Left cardiac atrium (tissue), 4 donors: ENCODE measurements at regions not wholly inside any gene's neighbourhood (a gene's known extent, or its start where the extent isn't known, plus 50 kb on each side); places are given as distances from the start of the nearest gene placed in this dataset.
A peak's percentile ranks its signal among the peaks of the same experiment; 100 is the strongest.

Experiments used
- ATAC-seq, 2 donors: fragments of 200-7000 bp; cut with Tn5 transposase; one replicate each; pipeline ENCODE4 v1.9.1; 2020; ENCODE audit warnings: mild to moderate bottlenecking in 2 of 2, moderate library complexity in 2 of 2
- DNase-seq: peaks from one replicate; pipeline ENCODE4 v3.0.0-alpha.2; 2020
- intact Hi-C, 2 donors: fragments of 100-400 bp; cut with DNase I; formaldehyde crosslinking; loops; one replicate each; pipeline versions ENCODE4 v1.14.1 to v1.15.1; 2022 to 2023
- donor health status: DM: no; HTN: yes; CAD: no.
- donor health status: DM: no; HTN: yes; CAD: no; lungs with severe emphysema.
- donor health status: DM: yes; HTN: yes; CAD: no.
- donor health status: Dilated cardiomyopathy.

DNA sequence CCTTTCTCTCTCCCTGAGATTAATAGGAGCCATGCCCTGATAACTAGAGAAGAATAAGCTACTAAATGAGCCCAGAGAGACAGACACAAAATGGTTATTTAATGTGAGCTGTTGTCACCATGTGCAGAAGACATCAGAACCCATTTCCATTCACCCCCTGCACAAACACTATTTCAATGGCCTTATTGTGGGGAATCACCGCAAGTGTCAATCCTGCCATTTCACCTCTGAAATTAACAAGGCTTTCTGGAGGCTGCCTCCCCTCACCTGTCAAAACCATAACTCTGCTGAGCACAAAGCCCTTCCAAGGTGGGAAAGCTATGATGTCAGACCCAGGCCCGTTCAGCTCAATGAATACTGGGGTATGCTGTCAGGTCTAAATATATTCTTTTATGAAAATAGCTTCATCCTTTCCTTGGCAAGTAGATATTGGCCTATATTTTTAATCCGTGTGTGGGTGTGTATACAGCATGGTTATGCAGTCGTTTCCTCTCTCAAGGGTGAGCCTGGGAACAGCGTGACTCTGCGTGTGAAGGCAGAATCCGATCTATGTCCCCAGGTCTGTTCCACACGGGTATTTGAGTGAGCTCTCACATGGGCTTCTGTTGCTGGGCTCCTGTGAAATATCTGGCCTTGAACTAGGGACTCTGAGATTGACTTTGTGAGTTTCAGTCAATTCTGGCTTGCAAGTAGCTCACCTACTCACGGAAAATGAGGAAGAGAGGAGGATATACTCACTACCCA lies 266.3 kb downstream of the FBXW7 start:
- no peak for ATAC-seq
- intact Hi-C loops = no loop called here
- no peak for DNase-seq

DNA sequence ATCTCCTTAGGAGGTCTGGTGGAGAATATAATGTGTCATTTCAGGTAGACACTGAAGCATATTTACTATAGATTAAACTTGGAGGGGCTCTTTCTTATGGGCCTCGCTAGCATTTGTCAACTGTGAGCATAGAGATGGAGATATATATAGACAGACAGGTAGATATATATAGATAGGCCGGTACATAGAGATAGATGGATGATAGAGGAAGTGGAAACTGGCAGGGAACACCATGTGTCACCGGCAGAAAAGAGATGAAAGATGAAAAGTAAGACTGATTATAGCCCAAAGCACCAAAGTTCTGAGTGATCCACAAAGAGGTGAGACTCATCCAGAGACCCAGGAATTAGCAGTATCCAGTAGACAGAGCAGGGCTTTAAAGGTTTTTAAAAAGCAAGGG lies 268.1 kb downstream of the FBXW7 start:
- intact Hi-C loops = no loop called here
- ATAC-seq (no peak), DNase-seq (no peak)

DNA sequence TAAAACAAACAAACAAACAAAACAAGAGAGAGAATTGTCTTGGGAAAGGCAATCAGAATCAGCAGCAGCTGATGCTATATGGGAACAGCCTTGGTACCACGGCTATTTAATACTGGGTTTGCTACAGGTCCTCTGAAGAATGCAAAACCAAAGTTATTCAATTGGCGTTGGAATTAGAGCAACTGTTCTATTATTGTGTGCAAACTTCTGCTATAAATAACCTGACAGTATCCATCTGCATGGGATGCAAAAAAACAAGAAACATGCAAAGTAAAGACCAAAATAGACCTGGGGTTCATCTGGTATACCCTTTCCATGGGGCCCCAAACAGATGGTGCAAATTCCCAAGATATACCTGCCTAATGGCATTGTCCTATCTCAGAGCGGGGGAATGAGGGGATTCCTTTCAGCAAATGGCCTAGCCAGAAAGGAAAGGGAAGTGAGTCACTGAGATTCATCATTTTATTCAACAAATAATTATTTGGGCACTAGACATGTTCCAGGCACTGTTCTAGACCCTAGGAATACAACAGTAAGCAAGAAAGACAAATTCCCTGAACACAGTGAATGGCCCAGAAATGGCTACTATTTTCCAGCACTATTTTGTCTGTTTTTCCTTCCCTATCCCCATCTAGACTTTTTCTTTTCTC lies 268.9 kb downstream of the FBXW7 start:
- DNase-seq = no peak
- ATAC-seq = no peak
- intact Hi-C loops = no loop called here

DNA sequence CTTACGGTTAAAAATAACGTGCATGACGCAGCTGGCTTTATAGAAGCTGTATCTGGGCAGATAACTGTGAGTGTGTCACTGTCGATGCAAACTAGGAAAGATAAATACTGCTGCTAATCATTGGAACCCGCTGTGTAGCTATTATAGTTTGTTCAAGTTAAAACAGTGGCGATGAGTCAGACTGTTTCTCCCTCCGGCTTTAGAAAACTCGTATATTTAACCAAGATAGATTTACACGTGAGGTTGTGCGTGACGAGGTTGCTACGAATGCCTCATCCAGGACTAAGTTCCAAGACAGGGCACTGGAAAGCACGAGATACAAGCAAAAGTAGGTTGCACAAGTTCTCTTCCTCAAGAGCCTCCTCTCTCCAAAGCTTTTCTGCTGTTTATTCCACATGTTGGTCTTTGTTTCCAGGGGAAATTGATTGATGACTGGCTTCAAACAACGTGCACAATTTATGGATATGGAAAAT lies 270.7 kb downstream of the FBXW7 start:
- DNase-seq (no peak), ATAC-seq (peak in 1 of 2 donors; percentile 79)
- intact Hi-C loops = no loop called here

DNA sequence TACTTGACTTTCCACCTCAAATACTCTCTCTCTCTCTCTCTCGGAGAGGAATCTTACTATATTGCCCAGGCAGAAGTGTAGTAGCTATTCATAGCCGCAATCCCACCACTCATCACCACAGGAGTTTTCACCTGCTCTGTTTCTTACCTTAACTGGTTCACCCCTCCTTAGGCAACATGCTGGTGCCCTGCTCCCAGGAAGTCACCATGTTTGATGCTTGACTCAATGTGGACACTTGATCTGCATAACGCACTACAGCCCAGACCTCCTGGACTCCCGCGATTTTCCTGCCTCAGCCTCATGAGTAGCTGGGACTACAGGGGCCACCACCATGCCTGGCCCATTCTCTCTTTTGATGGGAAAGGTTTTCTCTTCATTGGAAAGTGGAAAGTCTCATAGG lies 271.8 kb downstream of the FBXW7 start:
- no peak for ATAC-seq

DNA sequence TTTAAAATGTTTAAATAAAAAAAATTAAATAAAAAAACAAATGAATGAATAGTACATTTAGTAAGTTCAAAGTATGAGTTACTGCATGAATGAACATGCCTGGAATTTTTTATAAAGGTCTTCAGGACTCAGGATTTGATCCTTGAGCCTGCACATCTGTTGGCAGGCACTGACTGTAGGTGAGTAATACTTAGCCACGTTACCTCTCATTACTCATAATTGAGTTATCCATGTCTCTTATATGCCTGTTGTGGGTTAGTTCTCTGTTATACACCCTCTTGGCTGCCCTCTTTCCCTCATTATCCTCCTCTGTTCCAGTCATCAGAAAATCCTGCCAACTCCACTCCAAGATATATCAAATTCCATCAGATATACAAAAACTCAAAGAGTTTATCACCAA lies 276.0 kb downstream of the FBXW7 start:
- no peak for DNase-seq
- ATAC-seq = peak in 1 of 2 donors; percentile 77
- intact Hi-C loops = no loop called here

More for the DNA sequence above, 271.8 kb downstream of the FBXW7 start:
- no peak for DNase-seq
- intact Hi-C loops = no loop called here

DNA sequence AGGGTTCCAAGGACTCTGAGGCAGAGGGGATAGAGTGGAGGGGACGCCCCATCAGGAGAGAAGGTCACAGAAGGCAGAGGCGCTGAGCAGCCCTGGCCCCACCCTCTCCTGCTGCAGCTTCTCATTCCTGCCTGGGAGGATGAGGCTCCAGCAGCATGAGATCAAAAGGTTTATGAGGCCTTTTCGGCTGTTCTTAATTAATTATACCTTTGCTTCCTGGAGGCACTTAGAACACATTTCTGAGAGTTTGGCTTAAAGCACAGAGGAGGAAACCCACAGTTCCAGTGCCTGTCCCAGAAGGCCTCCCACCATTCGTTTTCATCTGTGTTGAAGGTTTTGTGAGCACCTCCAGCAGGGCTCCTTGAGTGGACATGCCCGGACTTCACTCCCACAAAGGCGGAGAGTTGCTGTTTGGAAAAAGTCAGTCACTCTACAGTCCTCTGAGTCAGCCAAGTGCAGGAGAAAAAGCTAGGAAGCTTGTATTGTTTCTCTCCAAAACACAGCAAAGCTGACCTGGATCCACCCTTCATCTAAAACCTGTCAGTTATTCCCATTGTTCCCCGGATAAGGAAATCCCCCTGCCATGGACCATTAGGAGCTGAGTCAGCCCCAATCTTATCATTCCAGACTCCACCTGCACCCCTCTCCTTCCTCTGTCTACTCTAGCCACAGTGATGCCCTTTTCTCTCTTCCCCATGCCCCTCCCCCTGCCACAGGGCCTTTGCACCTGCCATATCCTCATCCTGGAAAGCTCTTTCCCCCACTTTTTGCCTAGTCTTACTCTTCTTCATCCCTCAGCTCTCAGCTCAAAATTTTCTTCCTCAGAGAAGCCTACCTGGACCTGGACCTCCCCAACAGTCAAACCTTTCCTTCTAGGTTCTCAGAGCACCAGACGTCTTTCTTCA lies 276.8 kb downstream of the FBXW7 start:
- intact Hi-C loops = no loop called here
- ATAC-seq = peak in 1 of 2 donors; percentile 67
- DNase-seq = no peak

DNA sequence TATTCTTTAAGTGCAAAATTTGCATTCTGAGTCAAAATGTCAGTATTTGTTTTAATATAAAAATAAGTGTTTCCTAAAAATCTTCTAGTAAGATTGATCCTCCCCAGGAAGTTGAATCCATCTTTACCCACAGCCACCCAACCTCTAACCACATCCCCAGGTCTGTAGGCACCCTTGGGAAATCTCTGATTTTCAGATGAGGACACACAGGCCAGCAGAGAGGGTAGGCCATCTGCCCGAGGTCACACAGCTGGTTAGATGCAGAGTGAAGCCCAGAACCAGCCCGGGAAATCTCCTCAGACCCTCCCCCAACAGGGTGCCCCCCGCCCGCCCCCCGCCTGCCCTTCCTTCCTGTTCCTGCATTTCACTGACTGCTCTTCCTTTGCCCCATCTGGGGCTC lies 277.5 kb downstream of the FBXW7 start:
- intact Hi-C loops = no loop called here
- DNase-seq (no peak), ATAC-seq (no peak)

DNA sequence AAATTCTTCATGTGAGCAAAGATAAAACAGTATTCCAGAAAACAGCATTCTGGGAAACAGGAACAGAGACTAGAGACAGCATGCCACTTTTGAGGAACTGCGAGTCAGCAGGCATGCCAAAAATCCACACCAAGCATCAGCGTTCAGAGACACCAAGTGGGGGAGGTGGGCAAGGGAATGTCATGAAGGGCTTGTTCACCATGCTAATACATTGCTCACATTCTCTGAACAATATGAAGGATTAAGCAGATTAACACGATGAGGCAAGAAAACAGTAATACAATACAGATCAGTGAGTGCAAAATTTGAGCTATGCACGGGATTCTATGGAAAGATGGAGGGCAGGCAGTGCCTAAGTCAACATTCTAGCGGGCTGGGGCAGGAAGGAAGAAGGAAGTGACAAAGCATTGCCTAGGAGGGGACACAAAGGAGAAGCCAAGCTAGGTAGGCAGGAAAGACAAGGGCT lies 278.3 kb downstream of the FBXW7 start:
- intact Hi-C loops = no loop called here

DNA sequence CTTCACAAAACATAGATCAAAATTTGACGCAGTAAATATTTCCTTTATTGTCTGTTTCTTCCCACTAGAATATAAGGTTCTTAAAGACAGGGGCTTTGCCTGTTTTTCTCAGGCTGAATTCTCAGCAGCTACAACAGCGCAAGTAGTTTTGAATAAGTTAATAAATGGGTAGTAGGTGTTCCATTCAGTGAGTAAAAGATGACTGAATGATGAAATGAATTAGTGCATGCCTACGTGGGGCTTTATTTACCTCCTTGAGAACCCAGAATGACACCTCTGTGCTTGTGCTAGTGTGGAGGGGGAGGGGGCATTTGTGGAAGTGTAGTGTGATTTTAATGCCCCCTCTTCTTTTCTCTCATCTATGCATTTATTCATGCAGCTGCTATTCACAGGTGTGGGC lies 278.9 kb downstream of the FBXW7 start:
- DNase-seq (no peak), ATAC-seq (no peak)
- intact Hi-C loops = no loop called here

More for the DNA sequence above, 278.3 kb downstream of the FBXW7 start:
- no peak for DNase-seq
- peak in 1 of 2 donors; percentile 38 for ATAC-seq

DNA sequence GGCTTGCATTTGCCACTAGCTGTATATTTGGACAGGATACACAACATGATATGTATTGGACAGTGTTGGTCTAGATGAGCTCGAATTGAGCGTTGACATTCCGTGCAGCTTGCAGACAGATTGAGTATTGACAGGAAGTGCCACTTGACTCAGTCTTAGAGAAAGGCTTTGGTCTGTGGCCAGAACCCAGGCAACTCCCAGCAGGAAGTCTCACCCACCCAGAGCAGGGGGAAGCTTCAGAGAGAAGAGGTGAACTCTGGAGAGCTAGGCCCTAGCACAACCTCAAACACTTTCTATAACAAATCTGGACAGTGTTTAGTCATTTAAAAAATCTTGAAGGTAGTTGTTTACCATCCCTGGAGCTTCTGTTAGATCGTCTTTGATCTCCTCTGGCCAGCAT lies 280.5 kb downstream of the FBXW7 start:
- intact Hi-C loops = no loop called here
- ATAC-seq (peak in 1 of 2 donors; percentile 62), DNase-seq (no peak)

DNA sequence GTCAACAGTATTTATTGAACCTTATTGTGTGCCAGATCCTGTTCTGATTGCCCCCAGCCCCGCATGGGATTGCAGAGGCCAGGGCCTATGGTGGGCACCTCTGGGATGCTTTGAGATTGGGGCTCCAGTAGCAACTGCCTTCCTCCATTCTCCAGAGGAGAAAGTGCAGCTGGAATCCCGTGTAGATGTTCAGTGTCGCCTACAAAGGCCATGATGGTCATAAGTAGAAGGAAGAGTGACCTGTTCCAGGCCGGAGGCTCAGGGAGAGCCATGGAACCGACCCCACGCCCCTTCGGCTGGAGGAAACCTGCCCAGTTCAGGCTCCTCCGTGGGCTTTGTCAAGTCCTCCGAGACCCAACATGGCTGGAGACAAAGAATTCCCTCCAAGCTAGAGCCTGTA lies 287.5 kb downstream of the FBXW7 start:
- no peak for ATAC-seq
- intact Hi-C loops = no loop called here
- no peak for DNase-seq

DNA sequence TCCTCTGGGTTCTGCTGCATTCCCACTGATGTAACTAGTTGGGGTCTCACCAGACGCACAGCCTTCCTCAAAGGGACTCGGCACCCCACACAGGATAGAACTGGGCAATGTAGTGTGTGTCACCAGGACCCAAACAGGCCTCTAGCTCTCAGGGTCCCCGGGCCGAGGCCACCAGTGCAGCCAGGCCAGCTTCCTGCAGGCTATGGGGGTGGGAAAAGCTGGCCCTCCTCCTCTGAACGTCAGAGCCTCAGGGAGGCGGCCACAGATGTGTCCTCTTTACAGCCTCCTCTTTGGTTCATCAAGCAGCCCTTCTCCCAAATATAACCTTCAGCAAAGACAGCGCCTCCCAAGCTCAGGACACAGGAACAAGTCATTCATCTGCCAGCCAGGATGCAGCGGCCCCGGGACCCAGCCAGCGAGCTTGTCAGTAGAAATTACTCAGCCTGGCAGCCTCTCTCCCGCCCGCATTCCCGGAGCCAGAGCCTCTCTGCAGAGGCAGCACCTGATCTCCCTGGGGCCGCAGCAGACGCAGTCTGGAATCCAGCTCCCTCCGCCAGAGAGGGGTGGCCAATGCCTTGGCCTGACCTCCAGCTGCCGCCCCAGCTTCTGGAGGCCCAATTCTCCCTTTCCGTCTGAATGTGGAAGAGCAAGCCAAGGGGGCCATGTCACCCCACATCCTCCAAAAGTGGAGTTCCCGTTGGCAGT lies 288.5 kb downstream of the FBXW7 start:
- DNase-seq = no peak
- intact Hi-C loops = no loop called here
- ATAC-seq = no peak

DNA sequence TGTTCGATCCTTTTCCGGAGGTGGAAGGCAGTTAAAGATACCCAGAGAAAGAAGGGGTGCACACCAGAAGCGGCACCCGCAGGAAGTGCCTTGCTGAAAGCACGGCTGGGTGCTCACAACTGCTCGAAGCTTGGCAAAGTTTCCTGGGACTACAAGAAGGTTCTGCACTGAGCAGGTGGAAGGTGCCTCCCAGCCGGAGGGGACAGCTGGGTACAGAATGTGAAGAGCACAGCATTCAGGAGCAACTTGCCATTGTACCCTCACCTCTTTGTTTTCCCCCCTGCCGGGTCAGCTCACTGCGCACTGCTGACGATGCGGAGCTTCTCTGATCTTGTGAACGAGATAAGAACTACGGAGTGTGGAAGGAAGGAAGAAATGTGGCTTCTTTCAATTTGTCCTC lies 289.2 kb downstream of the FBXW7 start:
- ATAC-seq = no peak
- intact Hi-C loops = no loop called here

DNA sequence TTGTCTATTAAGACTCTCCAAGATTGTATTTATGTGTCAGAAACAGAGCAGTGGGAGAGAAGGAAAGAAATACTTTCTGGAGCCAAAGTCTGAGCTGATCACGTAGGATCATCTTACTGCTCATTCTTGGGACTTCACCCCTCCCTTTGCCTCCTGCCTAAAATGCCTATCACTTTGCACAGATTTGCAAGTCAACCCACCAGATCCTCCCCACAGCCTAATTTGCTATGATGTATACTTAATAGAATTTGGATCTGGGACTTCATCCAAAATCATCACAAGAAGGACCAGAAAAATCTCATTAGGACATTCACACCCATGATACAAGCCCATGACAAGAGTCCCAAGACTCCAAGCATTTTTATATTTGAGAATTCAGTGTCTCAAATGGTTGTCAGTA lies 290.2 kb downstream of the FBXW7 start:
- ATAC-seq (no peak), DNase-seq (no peak)
- intact Hi-C loops = no loop called here

More for the DNA sequence above, 289.2 kb downstream of the FBXW7 start:
- no peak for DNase-seq

DNA sequence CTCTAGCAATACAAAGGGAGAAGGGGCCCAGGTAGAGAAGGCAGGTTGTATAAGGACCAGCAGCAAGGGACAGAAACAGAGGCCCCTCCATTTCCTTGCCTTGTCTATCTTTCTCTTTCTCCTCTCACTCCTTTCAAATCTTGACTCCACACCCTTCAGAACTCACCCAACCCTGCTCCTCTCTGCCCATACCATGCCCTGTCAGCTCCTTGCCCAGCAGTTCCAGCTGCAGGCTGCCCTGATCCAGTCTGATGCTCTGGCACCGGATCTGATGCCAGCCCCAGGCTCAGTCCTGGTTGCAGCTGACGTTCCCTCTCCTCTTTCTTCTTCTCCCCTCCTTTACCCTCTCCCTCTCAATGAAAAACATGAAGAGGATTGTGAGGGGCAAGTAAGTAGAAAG lies 291.2 kb downstream of the FBXW7 start:
- DNase-seq (no peak), ATAC-seq (no peak)
- intact Hi-C loops = no loop called here

DNA sequence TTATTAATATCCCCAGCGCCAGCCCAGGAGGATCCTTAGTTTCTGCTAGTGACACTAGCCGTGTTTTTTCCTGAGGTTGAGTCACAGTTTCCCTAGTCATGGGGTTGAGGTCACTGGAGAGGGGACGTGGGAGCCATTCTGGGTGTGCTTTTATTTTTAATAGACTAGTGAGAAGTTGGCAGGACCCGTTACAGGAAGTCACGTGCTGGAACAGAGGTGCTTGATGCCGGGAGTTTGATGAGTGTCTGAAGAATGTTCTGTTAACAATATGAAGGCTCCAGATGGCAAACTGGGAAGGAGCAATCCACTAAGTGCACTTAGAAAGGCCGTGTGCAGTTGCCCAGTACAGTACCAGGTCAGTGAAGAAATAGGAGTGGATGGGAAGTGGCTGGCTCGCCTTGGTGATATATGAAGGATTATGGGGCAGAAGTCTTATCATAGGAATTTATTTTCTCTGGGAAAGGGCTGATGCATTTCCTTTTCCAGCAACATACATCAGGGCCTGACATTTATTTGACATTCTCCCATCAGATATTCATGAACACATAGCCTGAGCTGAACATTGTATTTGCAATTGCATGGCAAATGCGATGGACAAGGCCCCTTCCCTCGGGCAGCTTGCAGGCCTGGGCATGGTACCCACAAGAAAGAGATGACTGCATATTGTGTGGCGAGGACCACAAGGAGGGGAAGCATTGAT lies 291.8 kb downstream of the FBXW7 start:
- intact Hi-C loops = no loop called here
- DNase-seq (peak; percentile 70), ATAC-seq (peak; percentile 88 to 92)

DNA sequence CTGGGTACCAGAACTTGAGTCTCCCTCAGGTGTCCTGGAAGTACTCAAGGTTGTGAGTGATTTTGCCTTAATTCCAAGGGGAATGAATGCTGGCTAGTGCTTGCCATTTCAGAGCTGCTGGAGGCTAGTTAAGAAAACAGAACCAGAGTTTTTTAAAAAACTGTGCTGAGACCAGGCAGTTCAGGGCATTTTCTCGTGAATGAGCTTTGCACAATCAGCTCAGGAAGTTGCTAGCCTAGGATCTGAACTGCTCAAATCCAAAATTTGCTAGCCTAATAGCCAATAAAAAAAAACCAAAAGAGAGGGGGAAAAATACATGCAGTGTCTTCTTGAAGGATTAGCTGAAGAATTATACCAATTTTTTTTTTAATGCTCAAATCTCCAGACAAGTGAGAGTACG lies 292.7 kb downstream of the FBXW7 start:
- no peak for DNase-seq
- intact Hi-C loops = no loop called here
- no peak for ATAC-seq

DNA sequence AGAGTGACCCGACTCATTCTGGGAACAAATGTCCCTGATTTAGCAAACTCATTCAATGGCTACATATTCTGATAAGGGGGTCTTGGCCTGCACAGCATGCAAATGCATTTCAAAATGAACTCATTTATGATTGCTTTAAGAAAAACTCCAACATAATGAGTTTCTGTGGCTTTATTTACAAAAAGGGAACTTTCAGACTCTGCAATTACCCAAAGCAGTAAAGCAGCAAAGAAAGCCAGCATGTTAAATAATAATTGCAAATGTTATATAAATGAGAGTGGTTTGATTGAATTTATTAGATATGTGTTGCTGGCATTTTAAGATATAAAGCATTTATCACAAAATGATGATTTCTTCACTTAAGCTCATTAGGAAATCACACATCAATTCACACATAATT lies 295.7 kb downstream of the FBXW7 start:
- ATAC-seq (no peak), DNase-seq (no peak)
- intact Hi-C loops = no loop called here
